Osteocyte (in vitro differentiated cells): ENCODE measurements at regions not wholly inside any gene's neighbourhood (a gene's known extent, or its start where the extent isn't known, plus 50 kb on each side); places are given as distances from the start of the nearest gene placed in this dataset.
"Not testable (repeated sequence)": the region's sequence is repeated elsewhere in the genome, so short reads cannot be mapped to it uniquely, and the experiment has no call there.

Source experiments
- DNase-seq: peaks from one replicate; pipeline ENCODE4 v3.0.0; 2021; ENCODE audit warnings: mixed read lengths; ENCODE audit not compliant: unreplicated experiment; ENCODE audit errors: extremely low spot score
- H3K27ac Mint-ChIP-seq: one replicate; pipeline ENCODE4 v1.8.0; 2021; ENCODE audit warnings: mild to moderate bottlenecking, mixed read lengths; ENCODE audit not compliant: unreplicated experiment
- H3K27me3 Mint-ChIP-seq: one replicate; pipeline ENCODE4 v1.8.0; 2021; ENCODE audit warnings: mixed read lengths; ENCODE audit not compliant: unreplicated experiment
- H3K36me3 Mint-ChIP-seq: one replicate; pipeline ENCODE4 v1.8.0; 2021; ENCODE audit warnings: mixed read lengths; ENCODE audit not compliant: unreplicated experiment
- H3K4me1 Mint-ChIP-seq: one replicate; pipeline ENCODE4 v1.8.0; 2021; ENCODE audit warnings: mixed read lengths; ENCODE audit not compliant: unreplicated experiment
- H3K4me3 Mint-ChIP-seq: one replicate; pipeline ENCODE4 v1.8.0; 2021; ENCODE audit warnings: mild to moderate bottlenecking, moderate library complexity, mixed read lengths; ENCODE audit not compliant: unreplicated experiment
- H3K9me3 Mint-ChIP-seq: one replicate; pipeline ENCODE4 v1.8.0; 2021; ENCODE audit warnings: mixed read lengths; ENCODE audit not compliant: unreplicated experiment
- CTCF ChIP-seq: fragments of 200-600 bp; sonication (generic); IDR thresholded peaks from 2 replicates; pipeline ENCODE4 v1.5.0; 2021; ENCODE audit warnings: antibody characterized with exemption, mild to moderate bottlenecking, moderate library complexity

GRCh38 chr13:97774391-97775100 is 178.9 kb upstream of the IPO5 start:
- H3K4me1 Mint-ChIP-seq, DNase-seq: not testable (repeated sequence)

GRCh38 chr13:97780486-97780885 is 173.0 kb upstream of the IPO5 start:
- no peaks in the 10 kb centered on the region for H3K4me1 Mint-ChIP-seq
- no peak overlapping the region for H3K4me3 Mint-ChIP-seq
- no peak for DNase-seq
- no peak overlapping the region for H3K27ac Mint-ChIP-seq
- H3K36me3 Mint-ChIP-seq = no peaks in the 10 kb centered on the region
- TF ChIP-seq CTCF = no peak
- peaks cover 13% of the 10 kb centered on the region for H3K9me3 Mint-ChIP-seq
- H3K27me3 Mint-ChIP-seq = peaks cover 23% of the 10 kb centered on the region

More at GRCh38 chr13:97774391-97775100, 178.9 kb upstream of the IPO5 start:
- H3K27me3 Mint-ChIP-seq = peaks cover 19% of the 10 kb centered on the region
- not testable (repeated sequence) for H3K27ac Mint-ChIP-seq, H3K36me3 Mint-ChIP-seq, H3K9me3 Mint-ChIP-seq, H3K4me3 Mint-ChIP-seq

- no peak overlapping the region for H3K27ac Mint-ChIP-seq
- peaks cover 9% of the 10 kb centered on the region for H3K9me3 Mint-ChIP-seq
- peaks cover 5% of the 10 kb centered on the region for H3K4me1 Mint-ChIP-seq
- no peaks in the 10 kb centered on the region for H3K36me3 Mint-ChIP-seq
- peaks cover 23% of the 10 kb centered on the region for H3K27me3 Mint-ChIP-seq
- no peak for TF ChIP-seq CTCF
- H3K4me3 Mint-ChIP-seq = no peak overlapping the region
- no peak for DNase-seq
Observed at GRCh38 chr13:97781891-97782305, 171.6 kb upstream of the IPO5 start.

- no peak overlapping the region for H3K4me3 Mint-ChIP-seq
- no peak overlapping the region for H3K27ac Mint-ChIP-seq
Observed at GRCh38 chr13:97786510-97786909, 167.0 kb upstream of the IPO5 start.

GRCh38 chr13:97797553-97797952 is 155.9 kb upstream of the IPO5 start:
- Mint-ChIP-seq H3K27ac (no peak overlapping the region), H3K27me3 (peaks cover 9% of the 10 kb centered on the region), H3K36me3 (no peaks in the 10 kb centered on the region), H3K9me3 (peaks cover 30% of the 10 kb centered on the region), H3K4me3 (no peak overlapping the region), H3K4me1 (peaks cover 9% of the 10 kb centered on the region)
- no peak for TF ChIP-seq CTCF
- no peak for DNase-seq

More at GRCh38 chr13:97786510-97786909, 167.0 kb upstream of the IPO5 start:
- Mint-ChIP-seq H3K9me3 (peaks cover 13% of the 10 kb centered on the region), H3K27me3 (peaks cover 2% of the 10 kb centered on the region), H3K36me3 (no peaks in the 10 kb centered on the region), H3K4me1 (peaks cover 5% of the 10 kb centered on the region)
- DNase-seq = no peak
- TF ChIP-seq CTCF = no peak
